ENCODE measurements at regions not wholly inside any gene's neighbourhood (a gene's known extent, or its start where the extent isn't known, plus 50 kb on each side); places are given as distances from the start of the nearest gene placed in this dataset.

DNA sequence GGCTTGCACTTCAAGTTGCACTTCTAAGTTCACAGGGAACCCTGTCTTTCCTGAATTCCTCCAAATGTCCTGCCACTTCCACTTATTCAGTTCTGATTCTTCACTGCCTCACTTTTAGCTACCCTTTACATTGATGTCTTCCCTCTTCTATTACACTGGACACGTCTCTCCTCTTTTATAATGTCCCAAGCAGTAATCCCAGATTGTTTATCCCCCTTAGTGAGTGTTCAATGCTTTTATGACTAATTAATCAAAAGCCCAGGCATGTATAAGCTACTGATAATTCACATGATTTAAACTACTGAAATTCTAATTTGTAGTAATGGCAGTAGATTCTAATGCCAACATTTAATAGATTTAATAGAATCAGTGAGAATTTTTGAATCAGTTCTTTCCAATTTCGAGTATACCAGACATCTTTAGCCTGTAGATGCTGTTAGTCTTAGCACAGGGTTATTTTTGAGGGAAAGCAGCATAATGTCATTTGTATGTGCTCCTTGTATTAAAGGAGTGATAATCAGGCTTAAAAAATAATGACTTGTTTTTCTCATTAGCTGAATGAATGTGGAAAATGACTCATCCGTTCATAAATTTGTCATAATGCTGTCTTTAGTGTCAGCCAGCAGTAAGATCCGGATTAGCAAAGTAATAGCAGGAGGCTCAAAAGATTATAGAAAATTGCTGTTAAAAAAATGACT is 703.1 kb downstream of the CENPC start:
- Histone ChIP-seq H3K36me3 (replicated peaks in 1 of 2; ENCODE audit: control insufficient read depth in 1 of 2, insufficient read depth in 2 of 2, low read length in 1 of 2) (no peaks in the 10 kb centered on the region), H3K4me3 (ENCODE audit: low read depth in 2 of 2, low read length in 1 of 2) (no peak overlapping the region), H3K27me3 (ENCODE audit: insufficient read depth) (no peaks in the 10 kb centered on the region), H3K27ac (ENCODE audit: low read depth in 2 of 2, low read length in 1 of 2) (no peak overlapping the region), H3K4me1 (ENCODE audit: control insufficient read depth in 1 of 2, insufficient read depth in 2 of 2, low read depth in 1 of 2, low read length in 1 of 2) (no peaks in the 10 kb centered on the region), H3K4me2 (no peak overlapping the region), H3K9me2 (no peaks in the 10 kb centered on the region), H2AFZ (ENCODE audit: low read depth) (no peak overlapping the region), H3K79me2 (ENCODE audit: insufficient read depth) (no peaks in the 10 kb centered on the region), H3K9me3 (no peaks in the 10 kb centered on the region), H4K20me1 (ENCODE audit: insufficient read depth) (no peaks in the 10 kb centered on the region), H3K9ac (no peak overlapping the region), H3F3A (replicated peaks; ENCODE audit: insufficient read depth) (no peaks in the 10 kb centered on the region)
- CTCF ChIA-PET: no interaction called here
- TF ChIP-seq GABPA (IDR thresholded peaks at IDR 0.05; ENCODE audit: low read depth): no peak
- no peak for TF ChIP-seq TEAD4 (IDR thresholded peaks at IDR 0.05; ENCODE audit: borderline replicate concordance, insufficient read depth)
- TF ChIP-seq CHD2 (IDR thresholded peaks at IDR 0.05; ENCODE audit: low read length, partially characterized antibody): no peak
- TF ChIP-seq USF2 (IDR thresholded peaks at IDR 0.05; ENCODE audit: borderline replicate concordance, low read depth, low read length): no peak
- TF ChIP-seq POLR2AphosphoS5 (IDR thresholded peaks at IDR 0.05; ENCODE audit: low read depth, low read length): no peak
- TF ChIP-seq, protein P1, sequence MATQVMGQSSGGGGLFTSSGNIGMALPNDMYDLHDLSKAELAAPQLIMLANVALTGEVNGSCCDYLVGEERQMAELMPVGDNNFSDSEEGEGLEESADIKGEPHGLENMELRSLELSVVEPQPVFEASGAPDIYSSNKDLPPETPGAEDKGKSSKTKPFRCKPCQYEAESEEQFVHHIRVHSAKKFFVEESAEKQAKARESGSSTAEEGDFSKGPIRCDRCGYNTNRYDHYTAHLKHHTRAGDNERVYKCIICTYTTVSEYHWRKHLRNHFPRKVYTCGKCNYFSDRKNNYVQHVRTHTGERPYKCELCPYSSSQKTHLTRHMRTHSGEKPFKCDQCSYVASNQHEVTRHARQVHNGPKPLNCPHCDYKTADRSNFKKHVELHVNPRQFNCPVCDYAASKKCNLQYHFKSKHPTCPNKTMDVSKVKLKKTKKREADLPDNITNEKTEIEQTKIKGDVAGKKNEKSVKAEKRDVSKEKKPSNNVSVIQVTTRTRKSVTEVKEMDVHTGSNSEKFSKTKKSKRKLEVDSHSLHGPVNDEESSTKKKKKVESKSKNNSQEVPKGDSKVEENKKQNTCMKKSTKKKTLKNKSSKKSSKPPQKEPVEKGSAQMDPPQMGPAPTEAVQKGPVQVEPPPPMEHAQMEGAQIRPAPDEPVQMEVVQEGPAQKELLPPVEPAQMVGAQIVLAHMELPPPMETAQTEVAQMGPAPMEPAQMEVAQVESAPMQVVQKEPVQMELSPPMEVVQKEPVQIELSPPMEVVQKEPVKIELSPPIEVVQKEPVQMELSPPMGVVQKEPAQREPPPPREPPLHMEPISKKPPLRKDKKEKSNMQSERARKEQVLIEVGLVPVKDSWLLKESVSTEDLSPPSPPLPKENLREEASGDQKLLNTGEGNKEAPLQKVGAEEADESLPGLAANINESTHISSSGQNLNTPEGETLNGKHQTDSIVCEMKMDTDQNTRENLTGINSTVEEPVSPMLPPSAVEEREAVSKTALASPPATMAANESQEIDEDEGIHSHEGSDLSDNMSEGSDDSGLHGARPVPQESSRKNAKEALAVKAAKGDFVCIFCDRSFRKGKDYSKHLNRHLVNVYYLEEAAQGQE (IDR thresholded peaks at IDR 0.05; ENCODE audit: low read depth, low read length): no peak
- no peak for TF ChIP-seq FOXJ3 (CRISPR knock-in tag; IDR thresholded peaks at IDR 0.05)
- no peak for TF ChIP-seq GATA2 (CRISPR knock-in tag; IDR thresholded peaks at IDR 0.05)
- no peak for TF ChIP-seq YY1 (IDR thresholded peaks at IDR 0.05; ENCODE audit: low read depth)
- TF ChIP-seq CTCF (IDR thresholded peaks at IDR 0.05): no peak
- TF ChIP-seq MEF2A (IDR thresholded peaks at IDR 0.05; ENCODE audit: borderline replicate concordance, low read depth): no peak
- 4% methylated on average over 4 of the region's 4 CpGs for WGBS (ENCODE audit: low lambda C conversion rate)
- POLR2A ChIA-PET: no interaction called here
- no peak for DNase-seq

Data from SK-N-SH (cell line).